Fibroblast of lung (primary cell): ENCODE measurements at regions not wholly inside any gene's neighbourhood (a gene's known extent, or its start where the extent isn't known, plus 50 kb on each side); places are given as distances from the start of the nearest gene placed in this dataset.

Source experiments
- EZH2 ChIP-seq: IDR thresholded peaks from 2 replicates; pipeline ENCODE4 v1.5.1; 2012; ENCODE audit warnings: low read length, control low read depth, mild to moderate bottlenecking; ENCODE audit errors: missing control alignments
- TF ChIP-seq, protein P1 (sequence below), 2 donors: IDR thresholded peaks in 1 of 2; conservative IDR thresholded peaks in 1 of 2; 1 replicate in 1 of 2; 2 replicates in 1 of 2; pipeline ENCODE4 v1.5.1; 2011 to 2012; ENCODE audit warnings: low read length in 2 of 2, control low read depth in 1 of 2, inconsistent platforms in 1 of 2, low read depth in 1 of 2, mild to moderate bottlenecking in 1 of 2

- TF ChIP-seq, protein P1, sequence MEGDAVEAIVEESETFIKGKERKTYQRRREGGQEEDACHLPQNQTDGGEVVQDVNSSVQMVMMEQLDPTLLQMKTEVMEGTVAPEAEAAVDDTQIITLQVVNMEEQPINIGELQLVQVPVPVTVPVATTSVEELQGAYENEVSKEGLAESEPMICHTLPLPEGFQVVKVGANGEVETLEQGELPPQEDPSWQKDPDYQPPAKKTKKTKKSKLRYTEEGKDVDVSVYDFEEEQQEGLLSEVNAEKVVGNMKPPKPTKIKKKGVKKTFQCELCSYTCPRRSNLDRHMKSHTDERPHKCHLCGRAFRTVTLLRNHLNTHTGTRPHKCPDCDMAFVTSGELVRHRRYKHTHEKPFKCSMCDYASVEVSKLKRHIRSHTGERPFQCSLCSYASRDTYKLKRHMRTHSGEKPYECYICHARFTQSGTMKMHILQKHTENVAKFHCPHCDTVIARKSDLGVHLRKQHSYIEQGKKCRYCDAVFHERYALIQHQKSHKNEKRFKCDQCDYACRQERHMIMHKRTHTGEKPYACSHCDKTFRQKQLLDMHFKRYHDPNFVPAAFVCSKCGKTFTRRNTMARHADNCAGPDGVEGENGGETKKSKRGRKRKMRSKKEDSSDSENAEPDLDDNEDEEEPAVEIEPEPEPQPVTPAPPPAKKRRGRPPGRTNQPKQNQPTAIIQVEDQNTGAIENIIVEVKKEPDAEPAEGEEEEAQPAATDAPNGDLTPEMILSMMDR (conservative IDR thresholded peaks at IDR 0.05 in 1 of 2, IDR thresholded peaks at IDR 0.05 in 1 of 2; ENCODE audit: low read depth in 1 of 2, low read length in 2 of 2) = no peak
- TF ChIP-seq EZH2 = no peak
Measured at GRCh38 chr6:169853196-169854082, 102.0 kb downstream of the ERMARD start.
